ENCODE measurements at regions not wholly inside any gene's neighbourhood (a gene's known extent, or its start where the extent isn't known, plus 50 kb on each side); places are given as distances from the start of the nearest gene placed in this dataset.

- TF ChIP-seq RXRA (IDR thresholded peaks at IDR 0.05), result no peak
- no peak for TF ChIP-seq JUND (IDR thresholded peaks at IDR 0.05)
Observed at GRCh38 chr5:166267907-166268306, 2023.5 kb upstream of the WWC1 start (continued).

DNA sequence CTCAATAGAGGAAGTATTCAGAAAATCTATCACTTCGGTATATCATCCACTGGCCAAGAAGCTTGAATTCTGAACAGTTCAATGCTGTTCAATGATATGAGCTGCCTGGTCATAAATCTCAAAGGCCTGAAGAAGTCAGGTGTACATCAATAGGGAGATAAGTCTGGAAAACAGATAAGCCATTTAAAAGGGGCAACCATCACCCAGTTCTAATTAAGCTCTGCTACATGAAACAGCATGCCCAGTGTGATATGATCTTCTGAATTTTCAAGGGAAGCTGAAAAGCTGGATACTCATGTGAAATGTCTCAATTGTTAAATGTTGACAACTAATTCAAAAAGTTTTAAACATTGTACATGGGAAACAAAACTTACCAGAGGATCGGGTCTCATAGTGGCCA, 2020.7 kb upstream of the WWC1 start:
- DNase-seq (ENCODE audit: low spot score), result no peak
- no peaks in the 10 kb centered on the region for H3K4me1 ChIP-seq (ENCODE audit: control insufficient read depth in 4 of 4, insufficient read depth in 4 of 4, low read length in 3 of 4)
- H3K4me3 ChIP-seq (ENCODE audit: low read depth in 1 of 3, low read length in 3 of 3), result no peak overlapping the region
- no peak for TF ChIP-seq RAD21 (IDR thresholded peaks at IDR 0.05)
- TF ChIP-seq JUND (IDR thresholded peaks at IDR 0.05), result no peak
- no peak for TF ChIP-seq GABPA (IDR thresholded peaks at IDR 0.05 in 1 of 2, conservative IDR thresholded peaks at IDR 0.05 in 1 of 2)
- no peak for TF ChIP-seq TAF1 (conservative IDR thresholded peaks at IDR 0.05)
- H3K9me3 ChIP-seq (ENCODE audit: control insufficient read depth in 4 of 4, low read length in 3 of 4), result no peaks in the 10 kb centered on the region
- WGBS, result 90% methylated on average over 2 of the region's 2 CpGs
- no peaks in the 10 kb centered on the region for H3K27me3 ChIP-seq (ENCODE audit: control insufficient read depth in 4 of 4, insufficient read depth in 4 of 4, low read length in 3 of 4)
- H3K27ac ChIP-seq (ENCODE audit: low read depth in 1 of 2, low read length in 2 of 2), result no peak overlapping the region
- no peaks in the 10 kb centered on the region for H3K36me3 ChIP-seq (ENCODE audit: control insufficient read depth in 4 of 4, insufficient read depth in 3 of 4, low read depth in 1 of 4, low read length in 3 of 4)
- no peak overlapping the region for H3K9ac ChIP-seq (ENCODE audit: low read depth in 1 of 2, low read length in 2 of 2)

GRCh38 chr5:166276006-166276405, 2015.4 kb upstream of the WWC1 start:
- Histone ChIP-seq H3K9me3 (ENCODE audit: control insufficient read depth in 4 of 4, low read length in 3 of 4) (peaks cover 0 to 4% (median 0%) of the 10 kb centered on the region in 4 donors), H3K36me3 (ENCODE audit: control insufficient read depth in 4 of 4, insufficient read depth in 3 of 4, low read depth in 1 of 4, low read length in 3 of 4) (no peaks in the 10 kb centered on the region), H3K9ac (ENCODE audit: low read depth in 1 of 2, low read length in 2 of 2) (no peak overlapping the region), H3K4me1 (ENCODE audit: control insufficient read depth in 4 of 4, insufficient read depth in 4 of 4, low read length in 3 of 4) (no peaks in the 10 kb centered on the region), H3K27ac (ENCODE audit: low read depth in 1 of 2, low read length in 2 of 2) (no peak overlapping the region), H3K27me3 (ENCODE audit: control insufficient read depth in 4 of 4, insufficient read depth in 4 of 4, low read length in 3 of 4) (peaks cover 0 to 2% (median 0%) of the 10 kb centered on the region in 4 donors), H3K4me3 (ENCODE audit: low read depth in 1 of 3, low read length in 3 of 3) (no peak overlapping the region)
- TF ChIP-seq NR2F2 (IDR thresholded peaks at IDR 0.05) (no peak), ATF3 (IDR thresholded peaks at IDR 0.05) (no peak), RAD21 (IDR thresholded peaks at IDR 0.05) (no peak)
- no peak for DNase-seq (ENCODE audit: low spot score)

- Histone ChIP-seq H3K27ac (ENCODE audit: low read depth in 1 of 2, low read length in 2 of 2) (no peak overlapping the region), H3K4me3 (ENCODE audit: low read depth in 1 of 3, low read length in 3 of 3) (no peak overlapping the region), H3K27me3 (ENCODE audit: control insufficient read depth in 4 of 4, insufficient read depth in 4 of 4, low read length in 3 of 4) (peaks cover 0 to 2% (median 0%) of the 10 kb centered on the region in 4 donors), H3K9me3 (ENCODE audit: control insufficient read depth in 4 of 4, low read length in 3 of 4) (peaks cover 0 to 4% (median 0%) of the 10 kb centered on the region in 4 donors), H3K4me1 (ENCODE audit: control insufficient read depth in 4 of 4, insufficient read depth in 4 of 4, low read length in 3 of 4) (no peaks in the 10 kb centered on the region), H3K36me3 (ENCODE audit: control insufficient read depth in 4 of 4, insufficient read depth in 3 of 4, low read depth in 1 of 4, low read length in 3 of 4) (no peaks in the 10 kb centered on the region), H3K9ac (ENCODE audit: low read depth in 1 of 2, low read length in 2 of 2) (no peak overlapping the region)
- DNase-seq (ENCODE audit: low spot score), result no peak
- 53% methylated on average over 3 of the region's 3 CpGs for WGBS
- TF ChIP-seq GABPA (IDR thresholded peaks at IDR 0.05 in 1 of 2, conservative IDR thresholded peaks at IDR 0.05 in 1 of 2) (no peak), ZBTB33 (IDR thresholded peaks at IDR 0.05) (no peak), CTCF (IDR thresholded peaks at IDR 0.05; ENCODE audit: low read depth, low read length, missing input control) (no peak), NR2F2 (IDR thresholded peaks at IDR 0.05) (no peak), RAD21 (IDR thresholded peaks at IDR 0.05) (no peak), EGR1 (IDR thresholded peaks at IDR 0.05; ENCODE audit: low read depth in 2 of 2) (no peak), SP1 (IDR thresholded peaks at IDR 0.05) (no peak), FOXA1 (IDR thresholded peaks at IDR 0.05) (no peak), RXRA (IDR thresholded peaks at IDR 0.05) (no peak), HNF4G (IDR thresholded peaks at IDR 0.05) (no peak), TAF1 (conservative IDR thresholded peaks at IDR 0.05) (no peak), MAX (IDR thresholded peaks at IDR 0.05) (no peak), YY1 (IDR thresholded peaks at IDR 0.05) (no peak), FOXA2 (IDR thresholded peaks at IDR 0.05) (no peak), ATF3 (IDR thresholded peaks at IDR 0.05) (no peak)
- TF ChIP-seq, protein P1, sequence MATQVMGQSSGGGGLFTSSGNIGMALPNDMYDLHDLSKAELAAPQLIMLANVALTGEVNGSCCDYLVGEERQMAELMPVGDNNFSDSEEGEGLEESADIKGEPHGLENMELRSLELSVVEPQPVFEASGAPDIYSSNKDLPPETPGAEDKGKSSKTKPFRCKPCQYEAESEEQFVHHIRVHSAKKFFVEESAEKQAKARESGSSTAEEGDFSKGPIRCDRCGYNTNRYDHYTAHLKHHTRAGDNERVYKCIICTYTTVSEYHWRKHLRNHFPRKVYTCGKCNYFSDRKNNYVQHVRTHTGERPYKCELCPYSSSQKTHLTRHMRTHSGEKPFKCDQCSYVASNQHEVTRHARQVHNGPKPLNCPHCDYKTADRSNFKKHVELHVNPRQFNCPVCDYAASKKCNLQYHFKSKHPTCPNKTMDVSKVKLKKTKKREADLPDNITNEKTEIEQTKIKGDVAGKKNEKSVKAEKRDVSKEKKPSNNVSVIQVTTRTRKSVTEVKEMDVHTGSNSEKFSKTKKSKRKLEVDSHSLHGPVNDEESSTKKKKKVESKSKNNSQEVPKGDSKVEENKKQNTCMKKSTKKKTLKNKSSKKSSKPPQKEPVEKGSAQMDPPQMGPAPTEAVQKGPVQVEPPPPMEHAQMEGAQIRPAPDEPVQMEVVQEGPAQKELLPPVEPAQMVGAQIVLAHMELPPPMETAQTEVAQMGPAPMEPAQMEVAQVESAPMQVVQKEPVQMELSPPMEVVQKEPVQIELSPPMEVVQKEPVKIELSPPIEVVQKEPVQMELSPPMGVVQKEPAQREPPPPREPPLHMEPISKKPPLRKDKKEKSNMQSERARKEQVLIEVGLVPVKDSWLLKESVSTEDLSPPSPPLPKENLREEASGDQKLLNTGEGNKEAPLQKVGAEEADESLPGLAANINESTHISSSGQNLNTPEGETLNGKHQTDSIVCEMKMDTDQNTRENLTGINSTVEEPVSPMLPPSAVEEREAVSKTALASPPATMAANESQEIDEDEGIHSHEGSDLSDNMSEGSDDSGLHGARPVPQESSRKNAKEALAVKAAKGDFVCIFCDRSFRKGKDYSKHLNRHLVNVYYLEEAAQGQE (IDR thresholded peaks at IDR 0.05), result no peak
Observed at GRCh38 chr5:166279828-166280227, 2011.6 kb upstream of the WWC1 start.

All from liver (tissue), 8 donors.